ENCODE measurements at regions not wholly inside any gene's neighbourhood (a gene's known extent, or its start where the extent isn't known, plus 50 kb on each side); places are given as distances from the start of the nearest gene placed in this dataset.

DNA sequence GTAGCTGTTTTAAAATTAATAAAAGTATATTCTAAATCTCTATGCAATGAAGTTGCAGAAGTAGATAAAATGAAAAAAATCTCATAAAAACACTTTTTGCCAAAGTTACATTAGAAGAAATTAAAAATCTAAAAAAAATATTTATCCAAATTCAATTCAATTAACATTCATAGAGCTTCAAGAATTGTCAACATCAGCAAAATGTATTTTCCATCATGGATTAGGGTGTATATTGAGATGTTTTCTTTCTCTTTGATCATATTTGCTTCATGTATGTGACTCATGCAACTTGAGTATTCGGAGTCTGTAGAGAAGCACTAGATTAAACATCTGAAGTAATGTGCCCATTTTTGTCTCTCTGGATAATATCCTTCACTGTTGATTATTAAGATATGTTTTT is 415.3 kb upstream of the FAM174A start:
- TF ChIP-seq, protein P1, sequence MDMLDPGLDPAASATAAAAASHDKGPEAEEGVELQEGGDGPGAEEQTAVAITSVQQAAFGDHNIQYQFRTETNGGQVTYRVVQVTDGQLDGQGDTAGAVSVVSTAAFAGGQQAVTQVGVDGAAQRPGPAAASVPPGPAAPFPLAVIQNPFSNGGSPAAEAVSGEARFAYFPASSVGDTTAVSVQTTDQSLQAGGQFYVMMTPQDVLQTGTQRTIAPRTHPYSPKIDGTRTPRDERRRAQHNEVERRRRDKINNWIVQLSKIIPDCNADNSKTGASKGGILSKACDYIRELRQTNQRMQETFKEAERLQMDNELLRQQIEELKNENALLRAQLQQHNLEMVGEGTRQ (CRISPR knock-in tag; IDR thresholded peaks at IDR 0.05): no peak
- TF ChIP-seq ZBTB21 (CRISPR knock-in tag; IDR thresholded peaks at IDR 0.05; ENCODE audit: borderline replicate concordance) (no peak), SMAD4 (CRISPR knock-in tag; IDR thresholded peaks at IDR 0.05) (no peak), SOX15 (CRISPR knock-in tag; IDR thresholded peaks at IDR 0.05) (no peak), SP1 (CRISPR knock-in tag; conservative IDR thresholded peaks at IDR 0.05) (no peak)
- TF ChIP-seq, protein P2, sequence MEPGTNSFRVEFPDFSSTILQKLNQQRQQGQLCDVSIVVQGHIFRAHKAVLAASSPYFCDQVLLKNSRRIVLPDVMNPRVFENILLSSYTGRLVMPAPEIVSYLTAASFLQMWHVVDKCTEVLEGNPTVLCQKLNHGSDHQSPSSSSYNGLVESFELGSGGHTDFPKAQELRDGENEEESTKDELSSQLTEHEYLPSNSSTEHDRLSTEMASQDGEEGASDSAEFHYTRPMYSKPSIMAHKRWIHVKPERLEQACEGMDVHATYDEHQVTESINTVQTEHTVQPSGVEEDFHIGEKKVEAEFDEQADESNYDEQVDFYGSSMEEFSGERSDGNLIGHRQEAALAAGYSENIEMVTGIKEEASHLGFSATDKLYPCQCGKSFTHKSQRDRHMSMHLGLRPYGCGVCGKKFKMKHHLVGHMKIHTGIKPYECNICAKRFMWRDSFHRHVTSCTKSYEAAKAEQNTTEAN (CRISPR knock-in tag; IDR thresholded peaks at IDR 0.05): no peak
- TF ChIP-seq, protein P3, sequence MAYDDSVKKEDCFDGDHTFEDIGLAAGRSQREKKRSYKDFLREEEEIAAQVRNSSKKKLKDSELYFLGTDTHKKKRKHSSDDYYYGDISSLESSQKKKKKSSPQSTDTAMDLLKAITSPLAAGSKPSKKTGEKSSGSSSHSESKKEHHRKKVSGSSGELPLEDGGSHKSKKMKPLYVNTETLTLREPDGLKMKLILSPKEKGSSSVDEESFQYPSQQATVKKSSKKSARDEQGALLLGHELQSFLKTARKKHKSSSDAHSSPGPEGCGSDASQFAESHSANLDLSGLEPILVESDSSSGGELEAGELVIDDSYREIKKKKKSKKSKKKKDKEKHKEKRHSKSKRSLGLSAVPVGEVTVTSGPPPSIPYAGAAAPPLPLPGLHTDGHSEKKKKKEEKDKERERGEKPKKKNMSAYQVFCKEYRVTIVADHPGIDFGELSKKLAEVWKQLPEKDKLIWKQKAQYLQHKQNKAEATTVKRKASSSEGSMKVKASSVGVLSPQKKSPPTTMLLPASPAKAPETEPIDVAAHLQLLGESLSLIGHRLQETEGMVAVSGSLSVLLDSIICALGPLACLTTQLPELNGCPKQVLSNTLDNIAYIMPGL (CRISPR knock-in tag; IDR thresholded peaks at IDR 0.05): no peak
- TF ChIP-seq, protein P4, sequence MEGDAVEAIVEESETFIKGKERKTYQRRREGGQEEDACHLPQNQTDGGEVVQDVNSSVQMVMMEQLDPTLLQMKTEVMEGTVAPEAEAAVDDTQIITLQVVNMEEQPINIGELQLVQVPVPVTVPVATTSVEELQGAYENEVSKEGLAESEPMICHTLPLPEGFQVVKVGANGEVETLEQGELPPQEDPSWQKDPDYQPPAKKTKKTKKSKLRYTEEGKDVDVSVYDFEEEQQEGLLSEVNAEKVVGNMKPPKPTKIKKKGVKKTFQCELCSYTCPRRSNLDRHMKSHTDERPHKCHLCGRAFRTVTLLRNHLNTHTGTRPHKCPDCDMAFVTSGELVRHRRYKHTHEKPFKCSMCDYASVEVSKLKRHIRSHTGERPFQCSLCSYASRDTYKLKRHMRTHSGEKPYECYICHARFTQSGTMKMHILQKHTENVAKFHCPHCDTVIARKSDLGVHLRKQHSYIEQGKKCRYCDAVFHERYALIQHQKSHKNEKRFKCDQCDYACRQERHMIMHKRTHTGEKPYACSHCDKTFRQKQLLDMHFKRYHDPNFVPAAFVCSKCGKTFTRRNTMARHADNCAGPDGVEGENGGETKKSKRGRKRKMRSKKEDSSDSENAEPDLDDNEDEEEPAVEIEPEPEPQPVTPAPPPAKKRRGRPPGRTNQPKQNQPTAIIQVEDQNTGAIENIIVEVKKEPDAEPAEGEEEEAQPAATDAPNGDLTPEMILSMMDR (IDR thresholded peaks at IDR 0.05): no peak

Measured in WTC11 (cell line).